Activated CD4-positive, alpha-beta T cell treated with anti-CD3 and anti-CD28 coated beads, Interleukin-2, amount 50 U/mL, for 24 hours (primary cell): ENCODE measurements at regions not wholly inside any gene's neighbourhood (a gene's known extent, or its start where the extent isn't known, plus 50 kb on each side); places are given as distances from the start of the nearest gene placed in this dataset.
"Not testable (repeated sequence)": the region's sequence is repeated elsewhere in the genome, so short reads cannot be mapped to it uniquely, and the experiment has no call there.

Experiments used
- DNase-seq, 2 donors: peaks; one replicate each; pipeline ENCODE4 v3.0.0-alpha.2; 2020; ENCODE audit warnings: low read depth in 1 of 2, low spot score in 1 of 2

GRCh38 chr16:16559179-16559740 is 180.3 kb downstream of the NPIPA7 start:
- DNase-seq, result not testable (repeated sequence)

GRCh38 chr16:16561532-16561931 is 182.6 kb downstream of the NPIPA7 start:
- not testable (repeated sequence) for DNase-seq

DNA sequence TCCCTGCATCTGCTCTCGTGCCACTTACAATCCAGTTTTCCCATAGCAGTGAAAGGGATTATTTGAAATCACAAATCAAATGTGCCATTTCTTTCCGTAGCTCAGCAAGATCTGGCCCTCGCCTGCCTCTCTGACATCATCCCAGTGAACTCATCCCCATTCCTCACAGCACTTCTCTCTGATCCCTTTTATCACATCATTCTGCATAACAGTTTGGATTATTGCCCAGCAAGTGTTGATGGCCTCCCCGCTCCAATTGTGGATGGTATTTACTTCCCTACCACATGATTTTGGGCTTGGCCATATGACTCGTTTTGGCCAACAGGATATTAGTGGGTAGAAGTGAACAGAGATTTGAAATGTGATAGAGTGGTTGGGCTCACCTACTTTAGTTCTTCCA is 185.0 kb downstream of the NPIPA7 start:
- DNase-seq, result not testable (repeated sequence)

DNA sequence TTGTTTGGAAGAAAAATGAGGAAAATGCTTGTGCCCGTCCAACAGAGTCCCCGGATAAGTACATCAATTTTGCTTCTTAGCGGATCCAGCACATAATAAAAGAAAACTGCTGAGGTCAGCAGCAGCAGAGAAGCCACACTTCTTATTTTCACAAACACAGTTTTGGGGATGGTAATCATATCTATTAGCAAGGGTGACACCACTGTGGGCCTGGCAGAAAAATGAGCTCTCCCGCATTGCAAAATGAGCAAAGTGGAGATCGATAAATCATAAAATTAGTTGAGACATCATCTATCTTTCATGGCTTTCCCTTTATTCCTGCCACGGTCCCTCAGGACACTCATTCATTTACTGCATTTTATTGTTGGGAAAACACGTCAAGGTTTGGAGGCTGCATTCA is 186.4 kb downstream of the NPIPA7 start:
- not testable (repeated sequence) for DNase-seq

DNA sequence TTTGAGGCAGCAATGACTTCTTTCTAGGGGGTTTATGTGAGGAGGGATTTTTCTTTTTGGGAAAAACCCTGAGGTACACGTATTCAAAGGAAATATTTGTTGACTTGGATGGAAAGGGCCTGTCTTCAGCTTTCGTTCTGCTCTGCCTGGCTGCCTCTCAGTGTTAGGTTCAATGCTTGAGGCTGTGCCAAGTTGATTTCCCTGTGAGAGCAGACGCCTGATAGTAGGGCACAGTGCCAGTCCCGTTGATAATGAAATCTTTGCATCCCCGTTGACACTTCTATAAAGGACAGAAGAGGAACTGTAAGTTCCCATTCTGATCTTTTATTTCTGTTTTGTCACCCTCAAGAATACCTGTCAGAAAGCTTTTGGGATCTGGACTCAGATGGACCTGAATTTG is 191.1 kb downstream of the NPIPA7 start:
- DNase-seq, result not testable (repeated sequence)

DNA sequence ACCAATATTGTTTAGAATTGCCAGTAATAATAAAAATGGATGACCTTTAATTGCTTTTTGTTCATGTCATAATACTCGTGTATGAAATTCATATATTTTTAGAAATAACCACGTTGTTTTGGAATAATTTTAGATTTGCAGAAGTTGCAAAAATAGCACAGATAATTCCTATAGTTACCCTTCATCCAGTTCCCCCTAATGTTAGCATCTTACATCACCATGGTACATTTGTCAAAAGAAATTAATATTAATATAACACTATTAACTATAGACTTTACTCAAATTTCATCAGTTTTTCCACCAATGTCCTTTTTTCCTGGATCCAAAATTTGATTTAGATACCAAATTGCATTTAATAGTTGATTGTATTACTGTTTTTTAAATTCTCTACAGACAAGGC is 191.9 kb downstream of the NPIPA7 start:
- not testable (repeated sequence) for DNase-seq

GRCh38 chr16:16572130-16572774 is 193.3 kb downstream of the NPIPA7 start:
- DNase-seq, result not testable (repeated sequence)

DNA sequence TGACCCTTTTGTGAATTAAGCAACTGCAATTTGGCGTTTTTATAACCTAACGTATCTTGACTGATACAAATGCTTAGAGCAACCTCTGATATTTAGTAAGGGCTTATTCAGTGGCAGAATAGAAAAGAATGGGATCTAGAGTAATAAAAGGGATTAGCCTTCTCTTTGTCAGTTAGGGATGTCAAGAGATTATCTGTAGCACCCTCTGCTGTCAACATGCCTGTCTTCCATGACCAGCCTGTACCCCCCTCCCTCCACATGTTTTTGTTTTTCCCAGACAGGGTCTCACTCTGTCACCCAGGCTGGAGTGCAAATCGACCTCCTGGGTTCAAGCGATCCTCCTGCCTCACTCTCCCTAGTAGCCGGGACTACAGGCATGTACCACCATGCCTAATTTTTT is 198.1 kb downstream of the NPIPA7 start:
- not testable (repeated sequence) for DNase-seq

DNA sequence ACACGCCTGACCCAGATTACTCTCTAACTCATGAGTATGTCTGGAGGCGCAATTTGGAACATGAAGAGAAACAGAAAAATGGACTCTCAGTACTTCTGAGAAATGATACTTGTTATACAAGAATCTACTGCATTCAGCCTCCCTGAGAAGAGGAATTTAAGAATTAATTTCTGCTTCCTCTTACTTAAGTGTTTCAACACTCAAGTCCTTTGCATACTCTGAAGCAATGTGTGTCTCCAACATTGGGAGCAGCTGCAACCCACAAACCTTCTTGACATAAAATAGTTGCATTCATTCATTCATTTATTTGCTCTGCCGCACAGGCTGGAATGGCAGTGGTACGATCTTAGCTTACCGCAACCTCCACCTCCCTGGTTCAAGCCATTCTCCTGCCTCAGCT is 199.8 kb downstream of the NPIPA7 start:
- no peak for DNase-seq

DNA sequence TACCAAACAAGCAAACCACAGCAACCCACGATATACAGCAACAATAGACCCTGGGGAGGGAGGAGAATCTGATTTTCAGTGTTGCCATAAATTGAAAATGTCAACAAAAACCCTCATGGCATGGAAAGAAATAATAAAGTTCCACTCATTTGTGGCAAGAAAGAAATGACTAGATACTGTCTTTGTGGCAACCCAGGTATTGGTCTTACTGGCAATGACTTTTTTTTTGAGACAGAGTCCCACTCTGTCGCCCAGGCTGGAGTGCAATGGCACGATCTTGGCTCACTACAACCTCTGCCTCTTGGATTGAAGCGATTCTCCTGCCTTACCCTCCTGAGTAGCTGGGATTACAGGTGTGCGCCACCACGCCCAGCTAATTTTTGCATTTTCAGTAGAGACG is 204.0 kb downstream of the NPIPA7 start:
- DNase-seq, result not testable (repeated sequence)

DNA sequence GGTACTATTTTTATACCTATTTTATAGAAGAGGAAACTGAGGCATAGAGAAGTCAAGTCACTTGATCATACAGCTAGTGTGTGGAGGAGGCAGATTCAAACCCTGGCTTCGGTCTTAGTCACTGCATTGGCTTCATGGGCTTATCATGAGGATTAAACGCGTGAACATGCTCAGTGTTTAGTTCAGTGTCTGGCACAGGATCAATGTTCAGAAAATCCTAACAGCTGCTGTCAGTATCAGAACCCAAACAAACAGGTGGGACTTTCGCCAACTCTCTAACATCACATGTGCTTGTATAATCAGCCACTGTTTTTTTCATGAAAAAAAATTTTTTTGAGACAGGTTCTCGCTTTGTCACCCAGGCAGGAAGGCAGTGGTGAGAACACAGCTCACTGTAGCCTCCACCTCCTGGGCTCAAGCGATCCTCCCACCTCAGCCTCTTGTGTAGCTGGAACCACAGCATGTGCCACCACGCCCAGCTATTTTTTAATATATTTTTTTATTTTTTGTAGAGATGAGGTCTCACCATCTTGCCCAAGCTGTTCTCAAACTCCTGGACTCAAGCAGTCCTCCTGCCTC is 207.2 kb downstream of the NPIPA7 start:
- not testable (repeated sequence) for DNase-seq

- not testable (repeated sequence) for DNase-seq
Measured at GRCh38 chr16:16586969-16587368, 208.0 kb downstream of the NPIPA7 start.

DNA sequence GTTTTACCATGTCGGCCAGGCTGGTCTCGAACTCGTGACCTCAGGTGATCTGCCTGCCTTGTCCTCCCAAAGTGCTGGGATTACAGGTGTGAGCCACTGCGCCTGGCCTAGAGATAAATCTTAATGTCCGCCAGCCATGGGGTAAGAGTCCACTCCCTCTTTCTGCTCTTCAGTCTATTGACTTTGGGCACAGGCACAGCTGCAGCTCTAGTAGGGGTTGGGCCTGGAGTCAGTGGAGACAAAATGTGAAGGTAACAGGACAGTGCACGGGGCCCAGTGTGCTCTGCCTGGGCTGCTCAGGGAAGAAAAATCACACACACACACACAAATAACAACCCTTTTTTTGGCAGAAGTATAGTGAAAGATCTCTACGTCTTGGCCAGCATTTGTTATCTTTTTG is 209.5 kb downstream of the NPIPA7 start:
- not testable (repeated sequence) for DNase-seq

GRCh38 chr16:16590654-16591318 is 211.8 kb downstream of the NPIPA7 start:
- not testable (repeated sequence) for DNase-seq

DNA sequence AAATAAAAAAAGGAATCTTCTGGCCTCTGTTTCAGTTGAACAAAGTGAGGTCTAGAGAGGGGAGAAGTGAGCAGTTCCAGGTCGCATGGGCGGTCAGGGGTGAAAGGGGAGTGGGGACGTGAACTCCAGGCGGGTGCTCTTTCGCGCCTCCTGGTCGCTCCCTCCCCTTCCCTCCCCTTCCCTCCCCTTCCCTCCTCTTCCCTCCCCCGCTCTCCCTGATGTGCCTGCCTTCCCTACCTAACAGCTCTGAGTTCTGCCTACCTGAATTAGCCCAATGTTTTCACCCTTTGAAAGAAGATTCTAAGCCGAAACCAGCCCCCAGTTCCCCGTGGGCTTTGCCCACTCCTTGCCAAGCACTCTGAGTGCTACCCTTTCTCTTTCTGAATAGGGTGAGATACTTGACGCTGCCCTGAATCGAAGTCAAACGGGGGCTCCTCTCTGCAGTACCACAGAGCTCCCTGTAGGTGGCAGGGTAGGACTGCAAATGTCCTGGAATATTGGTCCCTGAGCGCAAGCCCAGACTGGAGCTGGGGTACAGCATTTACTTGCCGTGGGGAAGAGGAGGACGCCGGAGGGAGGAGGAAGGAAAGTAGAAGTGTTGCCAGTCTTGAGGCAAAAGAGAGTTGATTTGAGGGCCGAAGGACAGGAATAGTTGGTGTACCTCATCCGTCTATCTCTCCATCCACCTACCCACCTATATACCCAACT is 214.4 kb downstream of the NPIPA7 start:
- peak; percentile 6 to 28 for DNase-seq

- not testable (repeated sequence) for DNase-seq
Measured at GRCh38 chr16:16595029-16595718, 216.2 kb downstream of the NPIPA7 start.

- not testable (repeated sequence) for DNase-seq
Measured at GRCh38 chr16:16601239-16601638, 222.3 kb downstream of the NPIPA7 start.

DNA sequence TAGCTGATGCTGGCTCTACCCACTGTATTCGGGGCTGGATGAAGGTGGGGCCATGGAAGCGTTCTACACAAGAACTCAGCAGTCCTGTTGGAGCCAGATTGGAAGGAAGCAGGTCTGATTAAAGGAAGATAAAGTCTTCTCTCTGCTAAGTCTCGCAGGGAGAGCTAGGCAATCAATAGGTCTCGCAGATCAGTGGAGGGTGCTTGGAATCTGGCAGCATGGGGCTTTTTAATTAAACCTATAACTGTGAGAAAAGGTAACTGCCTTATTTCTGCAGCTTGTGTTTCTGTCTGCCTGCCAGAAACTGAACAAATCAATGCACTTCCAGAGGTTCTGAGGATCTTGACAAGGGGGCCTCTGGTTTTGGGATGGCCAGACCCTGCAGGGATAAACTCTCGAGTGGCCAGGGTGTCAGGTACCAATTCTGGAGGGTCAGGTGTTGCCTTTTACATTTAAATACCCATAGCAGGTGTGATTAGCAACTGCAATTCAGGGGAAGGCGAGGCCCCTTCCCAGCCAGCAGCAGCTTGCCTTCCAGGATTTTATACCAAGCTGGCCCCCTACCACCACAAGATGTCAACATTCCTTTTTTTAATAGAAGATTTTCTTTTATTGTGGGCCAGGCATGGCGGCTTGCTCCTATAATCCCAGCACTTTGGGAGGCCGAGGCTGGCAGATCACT is 228.6 kb downstream of the NPIPA7 start:
- DNase-seq, result not testable (repeated sequence)

GRCh38 chr16:16609627-16610026 is 230.7 kb downstream of the NPIPA7 start:
- DNase-seq, result not testable (repeated sequence)

DNA sequence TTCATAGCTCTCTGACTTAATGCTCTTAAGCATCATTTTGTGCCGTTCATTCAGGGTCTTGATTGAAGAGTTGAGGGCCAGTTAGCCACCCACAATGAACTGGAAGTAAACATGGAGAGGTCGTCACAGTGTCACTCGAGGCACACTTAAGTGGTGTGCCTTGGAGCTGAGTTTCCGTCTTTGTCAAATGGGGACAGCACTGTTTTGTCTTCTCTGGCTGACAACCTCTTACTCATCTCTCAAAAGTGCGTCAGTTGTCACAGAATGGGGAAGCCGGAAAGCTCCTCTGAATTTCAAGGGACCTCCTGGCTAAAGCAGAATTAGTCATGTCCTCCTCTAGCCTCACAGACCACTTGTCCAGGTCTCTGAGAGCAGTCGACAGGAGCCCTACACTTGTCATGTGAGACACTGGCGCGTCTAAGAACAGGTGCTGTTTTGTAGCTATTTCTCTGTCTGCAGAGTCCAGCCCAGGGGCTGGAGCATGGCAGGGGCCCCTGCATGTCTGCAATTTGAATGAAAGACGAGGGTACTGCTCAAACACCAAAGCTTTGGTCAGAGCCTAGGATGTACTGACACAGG is 231.5 kb downstream of the NPIPA7 start:
- DNase-seq, result not testable (repeated sequence)
